Activated T-cell treated with anti-CD3 and anti-CD28 coated beads, Interleukin-2, amount 50 U/mL, for 72 hours (primary cell): ENCODE measurements at regions not wholly inside any gene's neighbourhood (a gene's known extent, or its start where the extent isn't known, plus 50 kb on each side); places are given as distances from the start of the nearest gene placed in this dataset.

Experiments used
- ATAC-seq, 2 donors: fragments of 150-1000 bp; cut with Tn5 transposase; replicated peaks in 1 of 2; 2 replicates each; pipeline ENCODE4 v1.10.0; 2021; ENCODE audit warnings: moderate library complexity in 2 of 2, mild to moderate bottlenecking in 1 of 2
- DNase-seq, 2 donors: peaks; one replicate each; pipeline ENCODE4 v3.0.0; 2021 to 2022; ENCODE audit warnings: mixed read lengths in 1 of 2
- H3K27ac Mint-ChIP-seq: one replicate; pipeline ENCODE4 v1.8.0; 2022; ENCODE audit warnings: mild to moderate bottlenecking, moderate library complexity, mixed read lengths
- H3K27me3 Mint-ChIP-seq: one replicate; pipeline ENCODE4 v1.8.0; 2022; ENCODE audit warnings: low read depth, mixed read lengths
- H3K36me3 Mint-ChIP-seq, 2 donors: one replicate each; pipeline ENCODE4 v1.8.0; 2022; ENCODE audit warnings: mixed read lengths in 2 of 2, mild to moderate bottlenecking in 1 of 2; ENCODE audit not compliant: insufficient read depth in 2 of 2
- H3K4me1 Mint-ChIP-seq: one replicate; pipeline ENCODE4 v1.8.0; 2022; ENCODE audit warnings: low read depth, mixed read lengths
- H3K4me3 Mint-ChIP-seq, 2 donors: one replicate each; pipeline ENCODE4 v1.8.0; 2022; ENCODE audit warnings: mild to moderate bottlenecking in 2 of 2, mixed read lengths in 2 of 2, moderate library complexity in 2 of 2
- H3K9me3 Mint-ChIP-seq, 2 donors: one replicate each; pipeline ENCODE4 v1.8.0; 2022; ENCODE audit warnings: mixed read lengths in 2 of 2

DNA sequence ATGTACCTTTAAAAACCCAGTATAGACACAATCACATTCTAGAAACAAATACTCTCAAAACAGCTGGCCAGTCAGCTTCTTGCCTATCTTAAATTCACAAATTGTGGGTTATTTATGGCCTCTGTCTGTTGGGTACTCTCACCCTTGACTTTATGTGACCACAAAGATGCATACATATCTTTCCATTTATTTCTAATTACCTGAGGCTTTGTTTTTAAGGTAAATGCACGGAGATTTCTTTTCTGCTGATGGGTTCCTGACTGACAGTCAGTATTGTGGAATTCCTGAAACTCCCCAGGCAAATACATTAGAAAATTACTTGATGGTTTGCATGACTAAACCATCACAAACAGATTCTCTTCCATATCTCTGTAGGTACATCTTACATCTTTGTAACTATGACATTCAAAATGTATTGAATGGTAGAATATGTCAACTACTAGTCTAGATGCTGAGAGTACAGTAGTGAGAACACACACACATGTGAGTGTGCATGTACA is 107.7 kb downstream of the EDEM1 start:
- Mint-ChIP-seq H3K4me3 (no peak overlapping the region), H3K9me3 (peaks cover 5% of the 10 kb centered on the region in 2 donors), H3K27me3 (no peaks in the 10 kb centered on the region), H3K27ac (no peak overlapping the region), H3K36me3 (no peaks in the 10 kb centered on the region), H3K4me1 (peaks cover 15% of the 10 kb centered on the region)
- ATAC-seq (no peak), DNase-seq (no peak)

- ATAC-seq (peak; percentile 47 to 72), DNase-seq (no peak)
- H3K9me3 Mint-ChIP-seq, result peaks cover 5% of the 10 kb centered on the region in 2 donors
- peaks cover 15% of the 10 kb centered on the region for H3K4me1 Mint-ChIP-seq
- H3K27me3 Mint-ChIP-seq, result no peaks in the 10 kb centered on the region
- H3K27ac Mint-ChIP-seq, result no peak overlapping the region
- H3K36me3 Mint-ChIP-seq, result no peaks in the 10 kb centered on the region
- no peak overlapping the region for H3K4me3 Mint-ChIP-seq
Observed at GRCh38 chr3:5296362-5296761, 108.9 kb downstream of the EDEM1 start.

- H3K36me3 Mint-ChIP-seq, result no peaks in the 10 kb centered on the region
- no peak for ATAC-seq
Observed at GRCh38 chr3:5297895-5298294, 110.4 kb downstream of the EDEM1 start.

GRCh38 chr3:5298453-5298852 is 110.9 kb downstream of the EDEM1 start:
- no peak for DNase-seq
- peaks cover 15% of the 10 kb centered on the region for H3K4me1 Mint-ChIP-seq
- H3K27me3 Mint-ChIP-seq, result no peaks in the 10 kb centered on the region
- H3K36me3 Mint-ChIP-seq, result no peaks in the 10 kb centered on the region
- no peak overlapping the region for H3K27ac Mint-ChIP-seq
- peaks cover 5% of the 10 kb centered on the region in 2 donors for H3K9me3 Mint-ChIP-seq
- H3K4me3 Mint-ChIP-seq, result no peak overlapping the region
- peak; percentile 80 to 81 for ATAC-seq

More at GRCh38 chr3:5297895-5298294, 110.4 kb downstream of the EDEM1 start:
- peaks cover 15% of the 10 kb centered on the region for H3K4me1 Mint-ChIP-seq
- H3K4me3 Mint-ChIP-seq, result no peak overlapping the region
- peak overlapping the region; percentile 27 for H3K27ac Mint-ChIP-seq
- peaks cover 5% of the 10 kb centered on the region in 2 donors for H3K9me3 Mint-ChIP-seq
- DNase-seq, result no peak
- no peaks in the 10 kb centered on the region for H3K27me3 Mint-ChIP-seq

DNA sequence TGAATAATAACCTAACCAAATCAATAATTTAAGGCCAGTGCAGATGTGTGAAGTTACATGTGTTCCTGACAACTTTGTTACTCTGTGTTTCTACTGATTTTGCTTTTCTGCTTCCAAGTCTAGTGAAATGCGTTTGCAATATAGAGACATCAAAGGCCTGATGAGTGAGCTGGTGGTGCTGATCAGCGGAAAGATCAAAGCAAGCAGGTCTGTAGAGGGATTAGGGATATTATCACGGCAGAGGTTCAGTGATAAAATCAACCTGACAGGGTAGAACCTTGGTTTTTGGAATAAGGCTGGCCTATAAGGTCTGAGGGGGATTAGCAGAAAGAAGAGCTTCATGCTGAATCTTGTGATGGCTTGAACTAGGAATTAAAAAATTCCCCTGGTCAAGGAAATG is 111.7 kb downstream of the EDEM1 start:
- Mint-ChIP-seq H3K9me3 (peaks cover 5% of the 10 kb centered on the region in 2 donors), H3K36me3 (no peaks in the 10 kb centered on the region)

GRCh38 chr3:5300638-5301037 is 113.1 kb downstream of the EDEM1 start:
- no peak for DNase-seq
- no peak for ATAC-seq
- H3K27me3 Mint-ChIP-seq, result peaks cover 11% of the 10 kb centered on the region
- no peak overlapping the region for H3K4me3 Mint-ChIP-seq
- no peaks in the 10 kb centered on the region for H3K36me3 Mint-ChIP-seq
- H3K9me3 Mint-ChIP-seq, result peaks cover 3% of the 10 kb centered on the region in 2 donors
- peaks cover 15% of the 10 kb centered on the region for H3K4me1 Mint-ChIP-seq
- no peak overlapping the region for H3K27ac Mint-ChIP-seq

More for the DNA sequence above, 111.7 kb downstream of the EDEM1 start:
- Mint-ChIP-seq H3K4me3 (no peak overlapping the region), H3K4me1 (peaks cover 15% of the 10 kb centered on the region), H3K27me3 (peaks cover 4% of the 10 kb centered on the region), H3K27ac (no peak overlapping the region)
- ATAC-seq (no peak), DNase-seq (no peak)

GRCh38 chr3:5301651-5302297 is 114.3 kb downstream of the EDEM1 start:
- ATAC-seq (no peak), DNase-seq (no peak)
- no peak overlapping the region for H3K27ac Mint-ChIP-seq
- peaks cover 11% of the 10 kb centered on the region for H3K27me3 Mint-ChIP-seq
- no peaks in the 10 kb centered on the region for H3K9me3 Mint-ChIP-seq
- H3K4me3 Mint-ChIP-seq, result no peak overlapping the region
- peaks cover 11% of the 10 kb centered on the region for H3K4me1 Mint-ChIP-seq
- H3K36me3 Mint-ChIP-seq, result no peaks in the 10 kb centered on the region

GRCh38 chr3:5302661-5303060 is 115.2 kb downstream of the EDEM1 start:
- Mint-ChIP-seq H3K36me3 (no peaks in the 10 kb centered on the region), H3K27ac (no peak overlapping the region), H3K9me3 (no peaks in the 10 kb centered on the region), H3K4me3 (no peak overlapping the region), H3K4me1 (peaks cover 11% of the 10 kb centered on the region), H3K27me3 (peaks cover 11% of the 10 kb centered on the region)
- ATAC-seq, result peak in 1 of 2 donors; percentile 36
- DNase-seq, result no peak

DNA sequence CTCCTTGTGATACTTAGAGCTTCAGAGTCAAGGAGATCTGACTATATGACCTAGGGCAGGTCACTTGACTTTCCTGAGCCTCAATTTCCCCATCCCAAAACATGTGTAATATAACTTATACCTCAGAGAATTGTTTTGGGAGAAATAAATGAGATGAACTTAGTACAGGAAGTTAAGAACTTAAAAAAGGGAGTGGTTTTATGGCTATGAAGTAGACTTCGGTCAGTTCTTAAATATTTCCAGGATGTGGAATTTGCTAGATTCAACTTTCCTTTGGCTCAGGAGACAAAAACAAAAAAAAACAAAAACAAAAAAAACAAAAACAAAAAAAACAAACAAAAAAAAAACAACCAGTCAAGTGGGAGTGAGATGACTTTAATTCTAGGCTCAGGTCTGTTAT is 116.7 kb downstream of the EDEM1 start:
- Mint-ChIP-seq H3K36me3 (no peaks in the 10 kb centered on the region), H3K27me3 (peaks cover 11% of the 10 kb centered on the region), H3K27ac (no peak overlapping the region), H3K9me3 (no peaks in the 10 kb centered on the region), H3K4me3 (no peak overlapping the region), H3K4me1 (no peaks in the 10 kb centered on the region)
- no peak for DNase-seq
- ATAC-seq, result no peak

DNA sequence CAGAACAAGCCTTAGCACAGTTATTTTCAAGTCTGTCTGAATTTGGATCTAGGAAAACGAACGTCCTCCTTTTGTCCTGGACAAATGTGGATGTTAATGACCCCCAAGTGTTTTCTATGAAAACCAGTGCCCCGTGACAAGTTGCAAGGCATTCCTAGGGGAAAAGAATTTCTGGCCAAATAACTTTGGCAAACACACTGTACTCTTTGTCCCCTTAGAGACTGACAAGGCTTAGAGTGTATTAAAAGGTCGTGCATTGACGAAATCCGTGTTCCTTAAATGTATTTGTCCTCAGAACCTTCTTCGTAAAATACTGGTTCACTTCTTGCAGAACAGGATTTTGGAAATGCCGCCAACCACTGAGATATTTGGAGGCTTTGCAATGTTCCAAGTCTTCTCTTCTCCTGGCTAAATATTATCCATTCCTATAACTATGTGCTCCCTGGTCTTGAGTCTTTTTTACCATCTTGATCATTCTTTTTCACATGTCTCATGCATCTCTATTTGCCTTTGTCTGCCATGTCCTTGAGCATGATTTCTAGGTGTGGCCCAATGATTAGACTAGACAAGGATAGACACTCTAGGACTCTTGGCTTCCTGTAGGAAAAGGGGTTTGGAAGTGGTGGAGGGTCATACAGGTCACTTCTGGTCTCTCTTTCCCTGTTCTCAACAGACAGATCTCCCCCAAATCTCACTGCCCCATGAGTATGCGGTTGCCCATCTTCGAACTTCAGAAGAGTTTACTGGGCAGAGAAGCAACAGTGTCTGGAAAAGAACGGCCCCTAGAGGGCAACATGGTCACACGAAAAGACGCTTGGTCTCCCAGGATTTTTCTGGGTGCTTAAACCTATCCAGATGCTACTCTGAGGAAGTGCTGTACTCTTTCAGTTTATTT is 117.5 kb downstream of the EDEM1 start:
- Mint-ChIP-seq H3K4me3 (no peak overlapping the region), H3K36me3 (no peaks in the 10 kb centered on the region), H3K4me1 (no peaks in the 10 kb centered on the region), H3K9me3 (no peaks in the 10 kb centered on the region), H3K27me3 (peaks cover 11% of the 10 kb centered on the region), H3K27ac (no peak overlapping the region)
- ATAC-seq (peak; percentile 70 to 73), DNase-seq (peak; percentile 47 to 54)

GRCh38 chr3:5305684-5305989 is 118.1 kb downstream of the EDEM1 start:
- peaks cover 11% of the 10 kb centered on the region for H3K27me3 Mint-ChIP-seq
- no peaks in the 10 kb centered on the region for H3K9me3 Mint-ChIP-seq
- H3K4me3 Mint-ChIP-seq, result no peak overlapping the region
- H3K27ac Mint-ChIP-seq, result no peak overlapping the region
- ATAC-seq, result no peak
- DNase-seq, result no peak
- H3K36me3 Mint-ChIP-seq, result no peaks in the 10 kb centered on the region
- no peaks in the 10 kb centered on the region for H3K4me1 Mint-ChIP-seq

DNA sequence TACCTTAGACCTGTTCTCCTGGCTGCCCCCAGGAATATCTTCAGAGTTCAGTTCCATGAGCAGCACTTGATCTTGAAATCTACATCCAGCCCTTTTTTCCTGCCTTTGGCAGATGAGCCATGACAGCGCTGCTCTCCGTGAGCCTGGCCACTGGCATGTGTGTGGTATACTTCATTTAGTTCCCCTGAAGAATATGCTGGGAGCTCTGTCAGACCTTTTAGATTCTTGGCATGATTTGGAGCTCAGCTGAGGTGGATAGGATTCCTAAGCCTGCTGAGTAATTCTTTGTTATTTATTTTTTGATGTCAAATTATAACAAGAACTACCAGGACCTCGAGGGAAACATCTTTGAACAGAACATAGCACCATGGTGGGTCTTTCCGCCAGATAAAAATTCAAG is 121.7 kb downstream of the EDEM1 start:
- Mint-ChIP-seq H3K36me3 (no peaks in the 10 kb centered on the region), H3K4me1 (peaks cover 7% of the 10 kb centered on the region), H3K27ac (no peak overlapping the region), H3K27me3 (peaks cover 7% of the 10 kb centered on the region), H3K9me3 (no peaks in the 10 kb centered on the region), H3K4me3 (no peak overlapping the region)
- DNase-seq (no peak), ATAC-seq (no peak)

GRCh38 chr3:5309602-5310001 is 122.1 kb downstream of the EDEM1 start:
- Mint-ChIP-seq H3K4me1 (peaks cover 7% of the 10 kb centered on the region), H3K36me3 (no peaks in the 10 kb centered on the region), H3K9me3 (no peaks in the 10 kb centered on the region), H3K4me3 (no peak overlapping the region), H3K27ac (no peak overlapping the region), H3K27me3 (peaks cover 5% of the 10 kb centered on the region)
- ATAC-seq, result no peak
- DNase-seq, result no peak
